ENCODE measurements at regions not wholly inside any gene's neighbourhood (a gene's known extent, or its start where the extent isn't known, plus 50 kb on each side); places are given as distances from the start of the nearest gene placed in this dataset.

GRCh38 chr11:115784796-115785521 lies 280.7 kb upstream of the CADM1 start:
- TF ChIP-seq POLR2A (IDR thresholded peaks at IDR 0.05): no peak
- TF ChIP-seq CTCF (IDR thresholded peaks at IDR 0.05): no peak
- no peak for TF ChIP-seq EP300 (IDR thresholded peaks at IDR 0.05)
- no peak for TF ChIP-seq POLR2AphosphoS5 (IDR thresholded peaks at IDR 0.05)
- Histone ChIP-seq H3K27me3 (no peaks in the 10 kb centered on the region), H3K27ac (no peak overlapping the region), H3K9me3 (no peaks in the 10 kb centered on the region), H3K4me1 (peaks cover 7% of the 10 kb centered on the region), H3K4me3 (no peak overlapping the region), H3K36me3 (no peaks in the 10 kb centered on the region)
- no peak for DNase-seq (ENCODE audit: low spot score in 2 of 2)
- 46% methylated on average over 3 of the region's 3 CpGs for WGBS

GRCh38 chr11:115780646-115781362 lies 276.6 kb upstream of the CADM1 start:
- H3K27me3 ChIP-seq: no peaks in the 10 kb centered on the region
- no peak for DNase-seq (ENCODE audit: low spot score in 2 of 2)
- no peak overlapping the region for H3K27ac ChIP-seq
- TF ChIP-seq EP300 (IDR thresholded peaks at IDR 0.05) (no peak), POLR2AphosphoS5 (IDR thresholded peaks at IDR 0.05) (no peak), CTCF (IDR thresholded peaks at IDR 0.05) (no peak), POLR2A (IDR thresholded peaks at IDR 0.05) (no peak)
- no peaks in the 10 kb centered on the region for H3K9me3 ChIP-seq
- H3K4me1 ChIP-seq: peaks cover 7% of the 10 kb centered on the region
- WGBS: 75% methylated on average over 9 of the region's 9 CpGs
- no peaks in the 10 kb centered on the region for H3K36me3 ChIP-seq
- H3K4me3 ChIP-seq: no peak overlapping the region

- DNase-seq (ENCODE audit: low spot score in 2 of 2): no peak
- Histone ChIP-seq H3K4me3 (no peak overlapping the region), H3K27me3 (no peaks in the 10 kb centered on the region), H3K27ac (no peak overlapping the region), H3K36me3 (no peaks in the 10 kb centered on the region), H3K9me3 (no peaks in the 10 kb centered on the region), H3K4me1 (peaks cover 4% of the 10 kb centered on the region)
- 59% methylated on average over 2 of the region's 2 CpGs for WGBS
- no peak for TF ChIP-seq CTCF (IDR thresholded peaks at IDR 0.05)
- TF ChIP-seq POLR2AphosphoS5 (IDR thresholded peaks at IDR 0.05): no peak
- TF ChIP-seq POLR2A (IDR thresholded peaks at IDR 0.05): no peak
- TF ChIP-seq EP300 (IDR thresholded peaks at IDR 0.05): no peak
Measured at GRCh38 chr11:115778928-115779650, 274.9 kb upstream of the CADM1 start.

GRCh38 chr11:115776916-115777315 lies 272.7 kb upstream of the CADM1 start:
- TF ChIP-seq POLR2A (IDR thresholded peaks at IDR 0.05) (no peak), POLR2AphosphoS5 (IDR thresholded peaks at IDR 0.05) (no peak), EP300 (IDR thresholded peaks at IDR 0.05) (no peak), CTCF (IDR thresholded peaks at IDR 0.05) (no peak)
- no peak for DNase-seq (ENCODE audit: low spot score in 2 of 2)
- no peaks in the 10 kb centered on the region for H3K36me3 ChIP-seq
- no peaks in the 10 kb centered on the region for H3K27me3 ChIP-seq
- WGBS: 80% methylated on average over 6 of the region's 6 CpGs
- no peak overlapping the region for H3K4me3 ChIP-seq
- no peak overlapping the region for H3K27ac ChIP-seq
- peaks cover 9% of the 10 kb centered on the region for H3K4me1 ChIP-seq
- H3K9me3 ChIP-seq: no peaks in the 10 kb centered on the region

- Histone ChIP-seq H3K4me1 (peaks cover 9% of the 10 kb centered on the region), H3K27ac (no peak overlapping the region), H3K4me3 (no peak overlapping the region), H3K27me3 (no peaks in the 10 kb centered on the region), H3K36me3 (no peaks in the 10 kb centered on the region), H3K9me3 (no peaks in the 10 kb centered on the region)
- no peak for TF ChIP-seq POLR2AphosphoS5 (IDR thresholded peaks at IDR 0.05)
- no peak for TF ChIP-seq POLR2A (IDR thresholded peaks at IDR 0.05)
- TF ChIP-seq EP300 (IDR thresholded peaks at IDR 0.05): no peak
- TF ChIP-seq CTCF (IDR thresholded peaks at IDR 0.05): no peak
- no peak for DNase-seq (ENCODE audit: low spot score in 2 of 2)
- 88% methylated on average over 4 of the region's 4 CpGs for WGBS
Measured at GRCh38 chr11:115775846-115776245, 271.6 kb upstream of the CADM1 start.

Data from suprapubic skin (tissue), 4 donors.